ENCODE measurements at regions not wholly inside any gene's neighbourhood (a gene's known extent, or its start where the extent isn't known, plus 50 kb on each side); places are given as distances from the start of the nearest gene placed in this dataset.

DNA sequence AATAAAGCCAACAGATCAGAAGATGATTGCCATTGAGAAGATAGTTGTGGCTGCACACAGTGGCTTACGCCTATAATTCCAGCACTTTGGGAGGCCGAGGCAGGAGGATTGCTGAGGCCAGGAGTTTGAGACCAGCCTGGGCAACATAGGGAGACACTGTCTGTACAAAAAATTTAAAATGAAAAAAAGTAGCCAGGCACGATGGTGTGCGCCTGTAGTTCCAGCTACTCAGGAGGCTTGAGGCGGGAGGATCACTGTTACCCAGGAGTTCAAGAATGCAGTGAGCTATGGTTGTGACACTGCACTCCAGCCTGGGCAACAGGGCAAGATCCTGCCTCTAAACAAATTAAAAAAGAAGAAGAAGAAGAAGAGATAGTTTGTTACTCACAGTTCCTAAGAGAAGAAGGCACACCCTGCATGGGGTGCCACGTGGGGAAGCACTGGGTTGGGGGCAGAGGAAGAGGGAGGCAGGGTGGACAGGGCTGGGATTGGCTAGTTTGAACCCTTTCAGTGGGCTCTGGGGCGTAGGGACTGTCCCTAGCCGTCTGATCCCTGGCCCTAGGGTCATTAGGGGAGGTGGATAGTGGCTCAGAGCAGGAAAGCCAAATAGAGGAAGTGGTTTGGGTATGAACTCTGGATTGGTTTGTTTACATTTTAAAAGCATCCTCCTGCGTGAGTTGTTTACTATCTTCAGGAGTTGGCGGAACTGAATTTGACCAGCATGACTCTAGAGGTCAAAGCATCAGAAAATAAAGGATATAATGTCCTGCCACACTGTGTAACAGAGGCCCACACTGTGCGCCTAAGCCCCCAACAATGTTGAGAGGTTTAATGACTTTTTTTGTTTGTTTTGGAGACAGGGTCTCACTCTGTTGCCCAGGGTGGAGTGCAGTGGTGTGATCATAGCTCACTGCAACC is 60.5 kb upstream of the MEDAG start:
- no peak for DNase-seq (ENCODE audit: low spot score)

DNA sequence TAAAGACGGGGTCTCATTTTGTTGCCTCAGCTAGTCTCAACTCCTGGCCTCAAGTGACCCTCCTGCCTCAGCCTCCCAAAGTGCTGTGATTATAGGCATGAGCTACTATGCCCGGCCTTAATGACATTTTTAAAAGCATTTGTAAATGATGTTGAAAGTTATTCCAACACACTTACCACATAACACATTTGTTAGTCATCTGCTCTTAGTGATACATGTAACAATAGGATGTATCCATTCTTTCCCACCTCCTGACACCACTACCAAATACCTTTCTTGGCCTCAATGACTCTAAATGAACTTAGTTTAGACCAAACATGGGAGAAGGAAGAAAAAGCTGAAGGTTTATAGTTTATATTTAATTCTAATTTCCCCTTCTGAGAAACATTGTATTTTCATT is 59.8 kb upstream of the MEDAG start:
- no peak for DNase-seq (ENCODE audit: low spot score)

DNA sequence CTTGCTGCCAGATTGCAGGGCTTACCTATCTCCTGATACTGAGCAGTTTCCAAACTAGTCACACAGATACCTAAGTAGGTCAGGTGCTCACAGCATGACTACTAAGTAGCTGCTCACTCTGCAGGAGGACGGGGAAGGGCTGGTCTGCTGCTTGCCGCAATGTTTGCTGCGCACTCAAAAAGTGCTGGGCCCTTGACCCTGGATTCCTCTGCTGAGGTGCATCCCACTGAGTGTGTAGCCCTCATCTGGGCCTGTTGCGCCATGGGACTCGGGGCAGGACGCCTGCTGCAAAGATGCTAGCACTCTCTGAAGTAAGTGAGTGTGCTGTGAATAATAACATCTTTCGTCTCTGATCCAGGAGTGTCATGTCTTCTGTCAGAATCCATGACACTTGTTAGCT is 59.2 kb upstream of the MEDAG start:
- no peak for DNase-seq (ENCODE audit: low spot score)

DNA sequence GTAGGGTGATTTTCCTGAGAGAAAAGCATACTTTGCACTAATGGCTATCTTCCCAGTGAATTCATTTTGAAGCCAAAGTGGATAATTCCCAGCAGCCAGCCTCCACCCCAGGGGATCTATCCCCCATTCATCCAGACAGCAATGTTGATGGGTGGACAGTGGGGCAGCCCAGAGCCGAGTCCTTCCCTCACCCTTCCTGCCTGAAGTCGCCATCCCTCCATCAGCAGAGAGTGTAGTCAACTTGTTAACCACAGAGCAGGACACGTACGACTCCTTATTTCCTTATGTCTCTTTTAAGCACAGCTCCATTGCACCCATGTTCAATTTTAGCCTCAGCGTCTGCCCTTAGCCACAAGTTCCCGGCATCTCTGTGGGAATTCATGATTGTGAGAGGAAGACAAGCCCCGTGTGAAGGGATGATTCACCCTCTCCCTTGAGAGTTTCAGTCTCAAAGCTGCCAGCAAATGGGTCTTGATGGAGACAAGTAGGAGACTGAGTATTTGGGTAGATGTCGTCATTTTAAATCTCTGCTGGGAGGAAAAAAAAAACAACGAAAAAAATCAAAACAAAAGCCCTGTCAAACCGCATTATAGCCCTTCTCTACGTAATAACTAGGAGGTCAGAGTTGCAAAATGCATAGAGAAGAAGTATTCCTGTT is 58.3 kb upstream of the MEDAG start:
- DNase-seq (ENCODE audit: low spot score) = no peak

DNA sequence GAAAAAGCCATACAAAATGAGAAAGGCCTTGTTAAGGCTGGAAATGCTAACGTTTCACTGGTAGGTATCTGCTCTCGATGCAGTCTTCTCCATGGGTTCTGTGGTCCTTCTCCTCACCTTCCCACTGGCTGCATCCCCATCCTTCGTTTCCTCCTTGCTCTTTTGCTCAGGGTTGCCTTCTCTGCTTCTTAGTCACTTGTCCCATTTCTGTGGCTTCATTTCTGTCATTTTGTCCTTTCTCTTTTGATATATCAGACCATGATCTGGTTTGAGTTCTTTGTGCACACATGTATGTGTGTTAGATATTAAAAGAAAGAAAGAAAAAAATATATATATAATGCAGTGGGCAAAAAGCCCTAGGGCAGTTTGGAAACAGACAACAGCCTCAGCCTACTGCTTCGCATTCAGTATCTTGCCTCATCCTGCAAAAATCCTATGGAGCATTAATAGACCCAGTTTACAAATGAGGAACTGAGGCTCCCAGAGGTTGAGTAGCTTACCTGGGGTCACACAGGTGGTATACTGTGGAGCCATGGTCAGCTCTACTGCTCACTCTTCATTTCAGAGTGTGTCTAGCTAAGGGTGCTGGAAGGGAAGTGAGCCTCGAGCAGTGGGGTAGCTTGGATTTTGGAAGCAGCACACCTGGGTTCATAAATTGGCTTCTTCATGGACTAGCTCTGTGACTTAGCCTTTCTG is 57.6 kb upstream of the MEDAG start:
- DNase-seq (ENCODE audit: low spot score) = no peak

DNA sequence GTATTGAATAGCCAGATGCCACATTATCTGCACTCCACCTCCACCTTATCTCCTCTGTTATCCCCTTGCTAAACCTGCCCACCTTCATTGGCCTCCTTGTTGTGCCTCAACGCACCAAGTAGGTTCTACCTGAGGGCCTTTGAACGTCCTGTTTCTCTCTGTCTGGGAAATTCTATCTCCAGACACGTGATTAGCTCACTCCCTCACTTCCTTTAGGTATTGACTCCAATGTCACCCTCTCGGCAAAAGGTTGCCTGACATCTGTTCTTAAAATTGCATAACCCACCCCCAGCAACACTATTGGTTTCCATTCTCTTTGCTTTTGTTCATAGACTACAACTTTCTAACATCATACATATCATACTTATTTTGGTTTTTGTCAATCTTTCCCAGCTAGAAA is 56.5 kb upstream of the MEDAG start:
- DNase-seq (ENCODE audit: low spot score) = no peak

DNA sequence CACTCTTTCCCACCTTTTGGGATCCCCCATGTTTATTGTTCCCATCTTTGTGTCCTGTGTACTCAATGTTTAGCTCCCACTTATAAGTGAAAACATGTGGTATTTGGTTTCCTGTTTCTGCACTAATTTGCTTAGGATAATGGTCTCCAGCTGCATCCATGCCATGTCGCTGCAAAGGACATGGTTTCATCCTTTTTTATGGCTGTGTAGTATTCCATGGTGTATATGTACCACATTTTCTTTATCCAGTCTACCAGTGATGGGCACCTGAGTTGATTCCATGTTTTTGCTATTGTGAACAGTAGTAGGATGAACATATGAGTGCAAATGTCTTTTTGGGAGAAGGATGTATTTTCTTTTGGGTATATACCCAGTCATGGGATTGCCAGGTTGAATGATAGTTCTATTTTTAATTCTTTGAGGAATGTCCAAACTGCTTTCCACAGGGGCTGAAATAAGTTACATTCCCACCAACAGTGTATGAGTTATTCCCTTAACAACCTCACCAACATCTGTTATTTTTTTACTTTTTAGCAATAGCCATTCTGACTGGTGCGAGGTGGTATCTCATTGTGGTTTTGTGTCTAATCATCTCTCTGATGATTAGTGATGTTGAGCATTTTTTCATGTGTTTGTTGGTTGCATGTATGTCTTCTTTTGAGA is 55.7 kb upstream of the MEDAG start:
- DNase-seq (ENCODE audit: low spot score) = no peak

DNA sequence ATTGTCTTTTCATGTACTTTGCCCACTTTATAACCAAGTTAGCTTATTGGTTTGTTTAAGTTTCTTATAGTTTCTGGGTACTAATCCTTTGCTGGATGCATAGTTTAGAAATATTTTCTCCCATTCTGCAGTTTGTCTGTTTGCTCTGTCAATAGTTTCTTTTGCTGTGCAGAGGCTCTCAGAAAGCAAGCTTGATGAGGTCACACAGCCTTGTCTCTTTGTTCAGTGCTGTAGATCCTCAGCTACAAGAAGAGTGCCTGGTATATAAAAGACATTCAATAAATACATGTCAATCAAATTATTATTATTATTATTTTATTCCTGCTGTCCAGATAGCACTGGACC is 55.2 kb upstream of the MEDAG start:
- no peak for DNase-seq (ENCODE audit: low spot score)

DNA sequence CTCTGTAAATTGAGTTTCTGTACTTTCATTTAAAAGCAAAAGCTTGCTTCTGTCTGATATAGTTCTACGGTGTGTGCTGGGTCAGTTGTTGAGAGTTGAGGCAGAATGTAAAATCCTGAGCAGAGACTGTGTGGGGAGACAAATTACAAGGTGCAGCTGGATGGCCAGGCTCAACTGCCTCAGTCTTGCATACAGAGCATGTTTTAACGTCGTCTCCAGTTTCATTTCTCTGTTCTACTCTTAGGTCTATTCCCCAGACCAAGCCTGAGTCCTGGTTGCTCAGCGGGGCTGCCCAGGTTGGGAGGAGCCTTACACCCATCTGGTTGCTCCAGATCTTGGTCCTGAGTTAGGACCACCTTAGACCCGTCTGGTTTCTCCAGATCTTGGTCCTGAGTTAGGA is 54.4 kb upstream of the MEDAG start:
- DNase-seq (ENCODE audit: low spot score) = no peak

DNA sequence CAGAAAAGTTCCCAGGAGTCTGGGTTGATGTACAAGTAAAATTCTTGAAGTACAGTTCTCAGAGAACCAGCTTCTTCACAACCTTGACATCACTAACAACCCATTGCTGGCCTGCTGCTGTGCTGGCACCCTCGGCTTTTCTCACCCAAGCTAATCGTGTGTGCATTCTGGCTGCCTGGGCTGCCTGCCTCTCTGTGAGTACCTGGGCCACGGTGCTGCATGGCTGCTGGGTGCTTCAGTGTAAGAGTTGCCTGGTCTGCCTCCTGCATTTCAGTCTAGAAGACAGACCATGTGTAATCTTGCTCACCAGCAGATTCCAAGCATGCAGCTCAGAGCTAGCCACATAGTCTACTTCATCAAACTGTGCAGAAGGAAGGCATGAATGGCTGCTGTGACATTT is 50.5 kb upstream of the MEDAG start:
- no peak for DNase-seq (ENCODE audit: low spot score)

DNA sequence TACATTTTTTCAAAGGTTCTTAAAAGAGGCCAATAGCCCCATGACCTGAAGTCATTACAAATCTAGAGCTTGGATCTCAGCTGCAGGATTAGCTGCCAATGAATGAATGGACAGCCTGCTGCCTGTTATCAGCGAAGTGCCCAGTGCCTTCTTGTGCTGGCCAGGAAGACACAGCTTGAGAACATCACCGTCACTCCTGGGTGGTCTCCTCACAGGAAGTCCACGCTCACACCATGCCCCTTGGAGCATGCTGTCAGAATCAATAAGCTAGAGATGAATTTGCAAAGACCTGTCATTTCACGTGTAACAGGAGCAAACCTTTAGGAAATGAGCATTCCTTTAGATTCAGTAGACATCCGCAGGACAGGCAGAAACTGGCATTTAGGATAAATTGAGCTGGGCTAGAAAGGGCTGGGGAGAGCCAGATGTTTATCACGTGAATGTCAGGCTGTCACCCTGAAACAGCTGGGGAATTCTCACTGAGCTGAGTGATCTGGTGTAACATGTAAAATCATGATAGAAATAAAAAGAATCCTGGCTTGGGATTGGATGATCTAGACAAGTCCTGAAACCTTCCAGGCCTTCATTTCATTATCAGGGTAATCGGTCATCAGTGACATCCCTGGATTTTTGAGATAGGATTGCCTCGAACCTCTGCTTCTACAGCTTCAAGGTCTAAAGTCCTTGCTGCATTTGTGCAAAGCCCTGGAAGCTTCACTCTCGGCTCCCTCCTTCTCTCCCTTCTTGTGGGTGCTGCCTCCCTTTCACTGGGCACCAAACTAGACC is 49.9 kb upstream of the MEDAG start:
- DNase-seq (ENCODE audit: low spot score) = no peak
